Stimulated activated naive CD8-positive, alpha-beta T cell treated with anti-CD3 and anti-CD28 coated beads, Interleukin-15, Interleukin-2, amounts not matched to agents 100 U/mL and 50 U/mL, for 24 hours (primary cell): ENCODE measurements at regions not wholly inside any gene's neighbourhood (a gene's known extent, or its start where the extent isn't known, plus 50 kb on each side); places are given as distances from the start of the nearest gene placed in this dataset.
A peak's percentile ranks its signal among the peaks of the same experiment; 100 is the strongest.

ENCODE experiments used
- ATAC-seq: fragments of 150-1000 bp; cut with Tn5 transposase; one replicate; pipeline ENCODE4 v1.10.0; 2021
- DNase-seq: peaks from one replicate; pipeline ENCODE4 v3.0.0; 2021

DNA sequence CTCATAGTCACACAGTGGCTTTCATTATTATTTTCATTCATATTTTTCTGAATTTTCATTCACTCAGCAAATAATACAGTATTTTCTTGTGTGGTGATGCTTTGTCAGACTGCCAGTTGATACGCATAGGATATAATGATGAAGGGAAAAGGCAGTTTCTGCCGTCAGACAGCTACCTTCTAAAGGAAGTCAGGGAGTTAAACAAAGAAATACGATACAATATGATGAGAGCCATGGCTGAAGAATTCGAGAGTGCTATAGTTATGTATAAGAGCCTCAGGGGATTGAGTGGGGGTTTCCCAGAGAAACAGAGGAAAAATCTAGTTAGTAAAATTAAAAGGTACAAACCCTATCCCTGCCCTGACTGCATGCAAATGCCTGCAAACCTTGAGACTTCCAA, 479.1 kb downstream of the OLFM4 start:
- DNase-seq (no peak), ATAC-seq (no peak)

- ATAC-seq (no peak), DNase-seq (no peak)
Measured at GRCh38 chr13:53512635-53513034, 484.0 kb downstream of the OLFM4 start.

DNA sequence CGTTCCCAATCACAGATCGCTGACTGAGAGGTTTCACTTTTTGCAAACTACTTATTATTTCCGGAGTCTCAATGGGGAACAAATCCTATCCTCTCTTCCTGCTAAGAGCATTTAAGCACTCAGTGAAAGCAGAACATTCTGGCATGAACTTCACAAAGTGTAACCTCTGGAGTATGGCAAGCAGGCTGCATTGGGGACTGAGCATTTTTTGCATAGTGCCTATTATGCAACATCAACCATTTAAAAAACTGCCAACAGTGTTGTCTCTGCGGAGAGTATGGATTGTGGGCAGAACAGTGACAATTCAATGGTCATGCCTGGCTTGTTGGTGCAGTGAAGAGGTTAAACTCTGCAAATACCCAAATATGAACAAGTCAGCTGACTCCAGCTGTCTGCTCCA, 484.6 kb downstream of the OLFM4 start:
- DNase-seq (no peak), ATAC-seq (no peak)

DNA sequence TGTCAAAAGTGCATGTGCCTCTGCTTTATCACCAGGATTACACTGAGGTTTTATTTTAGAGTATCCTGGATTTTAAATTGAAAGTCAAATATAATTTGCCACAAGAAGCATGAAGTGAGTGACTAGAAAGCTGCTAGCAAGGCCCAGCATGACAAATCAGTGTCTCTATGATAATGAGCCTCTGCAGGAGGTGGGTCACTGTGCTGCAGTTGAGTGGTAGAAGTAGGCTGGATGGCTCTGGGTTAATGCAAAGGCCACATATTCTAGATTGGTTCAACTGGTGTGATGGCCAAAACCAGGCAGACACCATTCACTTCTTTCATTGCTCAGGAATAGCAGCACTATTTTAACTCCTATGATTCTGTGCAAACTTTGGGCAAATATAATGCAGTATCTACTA, 491.5 kb downstream of the OLFM4 start:
- ATAC-seq: no peak
- no peak for DNase-seq

DNA sequence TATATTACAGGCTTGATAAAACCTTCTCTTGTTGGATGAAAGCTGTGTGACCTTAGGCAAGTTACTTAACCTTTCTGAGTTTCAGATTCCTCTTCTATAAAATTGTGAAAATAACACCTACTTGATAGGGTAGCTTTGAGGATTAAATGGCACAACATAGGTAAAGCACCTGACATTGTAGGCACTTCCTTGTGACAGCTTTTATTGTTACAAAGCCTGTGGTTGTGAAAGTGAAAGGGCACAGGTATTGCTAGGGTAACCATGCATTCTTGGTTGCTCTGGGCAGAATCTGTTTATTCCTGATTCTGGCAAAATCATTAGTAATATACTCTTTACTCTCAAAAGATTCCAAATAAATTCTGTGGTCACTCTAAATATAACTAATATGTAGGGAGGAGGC, 493.4 kb downstream of the OLFM4 start:
- DNase-seq (no peak), ATAC-seq (no peak)

DNA sequence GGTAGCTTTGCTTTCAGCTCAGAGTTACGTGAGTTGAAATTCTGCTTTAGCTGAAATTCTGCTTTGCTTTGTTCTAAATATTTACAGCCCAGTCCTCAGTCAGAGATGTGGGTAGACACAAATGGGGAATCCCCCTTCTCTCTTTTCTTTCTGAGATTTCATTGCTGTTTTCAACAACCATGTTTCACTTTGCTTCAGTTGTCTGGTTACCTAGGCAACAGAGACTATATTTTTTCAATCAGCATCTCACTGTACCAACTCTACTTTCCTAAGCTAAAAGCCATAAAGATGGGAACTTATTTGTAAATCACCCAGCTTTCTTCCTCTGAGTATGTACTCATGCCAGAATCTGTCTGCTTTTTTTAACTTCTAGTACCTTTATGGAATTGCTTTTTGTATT, 509.0 kb downstream of the OLFM4 start:
- DNase-seq (no peak), ATAC-seq (no peak)

- ATAC-seq: peak; percentile 28
Measured at GRCh38 chr13:53545340-53545941, 516.8 kb downstream of the OLFM4 start.

DNA sequence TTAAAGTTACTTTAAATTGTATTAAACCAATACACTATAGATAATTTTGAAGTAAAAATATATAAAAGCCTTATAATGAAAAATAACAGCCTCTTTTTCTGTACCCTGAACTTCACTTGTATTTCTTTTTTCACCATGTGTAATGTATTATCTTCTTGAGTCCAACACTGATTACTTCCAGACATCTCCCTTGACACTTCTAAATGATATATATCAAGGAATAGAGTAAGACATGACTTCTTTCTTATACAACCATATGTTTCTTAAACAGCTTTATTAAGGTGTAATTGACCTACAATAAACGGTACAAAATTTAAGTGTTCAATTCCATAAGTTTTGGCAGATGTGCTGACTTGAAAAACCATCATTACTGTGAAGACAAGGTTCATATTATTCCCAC, 531.9 kb downstream of the OLFM4 start:
- no peak for ATAC-seq
- no peak for DNase-seq

More at GRCh38 chr13:53545340-53545941, 516.8 kb downstream of the OLFM4 start:
- no peak for DNase-seq

DNA sequence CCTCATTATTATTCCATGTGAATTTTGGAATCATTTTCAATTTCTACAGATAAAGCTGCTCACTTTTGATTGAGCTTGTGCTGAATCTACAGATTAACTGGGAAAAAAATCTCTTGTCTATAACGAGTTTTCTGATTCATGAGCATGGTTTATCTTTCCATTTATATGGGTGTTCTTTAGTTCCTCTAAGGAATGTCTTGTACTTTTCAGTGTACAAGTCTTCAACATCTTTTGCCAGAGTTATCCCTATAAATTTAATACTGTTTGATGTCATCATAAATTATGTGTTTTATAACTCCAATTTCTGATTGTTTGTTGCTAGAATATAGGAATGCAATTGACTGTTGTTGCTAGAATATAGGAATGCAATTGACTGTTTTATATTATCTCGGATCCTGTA, 533.8 kb downstream of the OLFM4 start:
- ATAC-seq (no peak), DNase-seq (no peak)

DNA sequence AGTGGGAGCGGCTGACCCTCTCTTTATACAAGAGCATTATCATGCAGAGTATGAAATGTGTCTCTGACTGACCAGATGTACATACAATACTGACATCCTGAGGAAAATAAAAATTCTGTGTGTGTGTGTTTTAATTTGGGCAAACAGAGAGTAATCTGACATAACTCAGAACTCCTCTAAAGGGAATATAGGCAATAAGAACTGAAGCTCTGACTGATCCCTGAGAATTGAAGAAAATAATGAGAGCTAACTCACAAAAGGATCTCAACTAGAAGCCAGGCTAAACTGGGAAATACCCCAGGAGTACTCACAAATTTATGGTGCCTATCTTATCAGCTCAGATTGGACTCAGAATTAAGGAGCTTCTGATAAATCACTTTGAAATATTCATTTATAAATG, 539.9 kb downstream of the OLFM4 start:
- ATAC-seq: no peak

DNA sequence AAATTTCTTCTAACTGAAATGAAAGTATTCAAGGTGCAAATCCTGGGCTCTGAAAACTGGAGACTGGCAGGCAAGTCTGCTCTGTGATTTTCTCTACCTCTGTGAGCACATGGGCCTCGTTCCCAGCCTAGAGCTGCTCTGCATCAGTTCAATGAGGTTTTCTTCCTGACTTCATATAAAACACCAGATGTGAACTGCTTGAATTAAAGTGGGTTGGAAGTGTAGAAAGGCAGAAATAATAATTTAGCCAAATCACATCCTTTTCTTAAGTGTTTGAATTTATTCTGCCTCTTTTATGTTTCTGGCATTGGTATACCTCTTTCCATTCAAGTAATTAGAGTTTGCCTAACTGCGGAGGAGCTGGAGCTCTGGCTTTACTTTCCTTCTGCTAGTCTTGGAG, 540.8 kb downstream of the OLFM4 start:
- DNase-seq: no peak
- no peak for ATAC-seq

More for the DNA sequence above, 539.9 kb downstream of the OLFM4 start:
- DNase-seq: no peak

DNA sequence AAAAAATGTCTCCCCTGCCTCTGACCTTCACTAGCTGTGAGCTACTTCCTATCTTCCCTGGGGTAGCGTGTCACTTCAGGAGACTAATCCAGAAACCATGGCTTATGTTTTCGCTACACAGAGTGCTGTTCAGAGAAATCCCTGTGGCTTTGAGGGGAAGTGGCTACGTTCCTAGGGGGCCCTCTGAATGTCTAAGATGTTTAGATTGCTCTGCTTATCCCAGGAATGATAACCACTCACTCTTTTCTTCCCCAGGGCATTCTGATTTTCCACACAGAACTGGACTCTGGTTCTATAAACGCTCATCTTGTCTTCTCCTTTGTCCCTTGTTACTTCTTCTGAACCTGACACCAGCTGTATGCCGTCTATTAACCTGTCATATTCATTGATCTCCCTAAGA, 572.5 kb downstream of the OLFM4 start:
- ATAC-seq: no peak

DNA sequence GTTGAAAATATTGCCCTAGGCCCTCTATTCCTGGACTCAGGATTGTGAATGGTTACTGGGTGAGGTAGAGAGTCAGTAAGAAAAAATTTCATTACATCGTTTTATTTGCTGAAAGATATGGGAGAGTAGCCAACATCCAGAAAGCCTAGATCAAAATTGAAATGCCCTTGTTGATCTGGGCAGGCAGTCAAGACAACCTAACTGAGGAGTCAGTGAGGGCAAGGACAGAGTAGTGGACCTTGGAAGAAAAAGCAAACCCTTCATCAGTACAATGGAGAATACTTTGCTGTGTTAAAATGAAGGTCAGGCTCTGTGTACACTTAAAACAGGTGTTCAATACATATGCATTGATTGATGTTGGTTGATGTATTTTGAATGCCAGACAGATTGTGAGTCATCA, 576.7 kb downstream of the OLFM4 start:
- DNase-seq (no peak), ATAC-seq (no peak)

More for the DNA sequence above, 572.5 kb downstream of the OLFM4 start:
- no peak for DNase-seq

DNA sequence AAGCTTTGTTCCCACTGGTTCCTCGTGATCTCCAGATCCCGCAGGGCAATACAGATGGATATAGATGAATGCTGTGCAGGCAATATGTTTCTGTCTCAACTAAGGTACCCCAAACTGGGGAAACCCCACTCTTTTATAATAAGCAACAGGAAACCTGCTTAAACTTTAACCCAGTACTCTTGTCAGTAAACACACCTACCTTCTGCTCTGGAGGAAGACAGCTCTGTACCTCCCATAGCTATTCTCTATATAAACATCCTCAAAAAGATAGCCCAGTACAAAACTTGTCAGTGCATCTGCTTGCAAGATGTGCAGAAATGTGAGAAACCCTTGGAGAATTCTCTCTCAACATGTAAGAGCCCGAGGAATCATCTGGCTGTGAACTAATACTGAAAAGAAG, 583.6 kb downstream of the OLFM4 start:
- ATAC-seq (no peak), DNase-seq (no peak)

- DNase-seq (no peak), ATAC-seq (no peak)
Measured at GRCh38 chr13:53622456-53622855, 593.8 kb downstream of the OLFM4 start.

DNA sequence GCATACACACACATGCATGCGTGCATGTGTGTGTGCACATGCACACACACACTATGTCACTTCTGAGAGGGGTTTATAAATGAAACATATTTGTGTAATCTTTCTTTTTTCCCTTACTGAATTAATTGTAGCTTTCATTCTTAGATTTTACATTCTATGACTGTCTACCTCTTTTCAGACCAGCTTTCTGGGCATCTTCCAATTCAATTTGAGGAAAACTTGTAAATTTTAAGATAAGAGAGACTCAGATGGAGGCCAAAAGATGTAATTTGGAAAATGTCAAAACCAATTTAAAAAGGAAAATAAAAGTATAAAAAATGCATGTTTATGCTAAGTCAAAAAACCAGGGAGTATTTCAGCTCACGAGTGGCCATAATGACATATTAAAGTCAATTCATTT, 594.5 kb downstream of the OLFM4 start:
- ATAC-seq (no peak), DNase-seq (no peak)

DNA sequence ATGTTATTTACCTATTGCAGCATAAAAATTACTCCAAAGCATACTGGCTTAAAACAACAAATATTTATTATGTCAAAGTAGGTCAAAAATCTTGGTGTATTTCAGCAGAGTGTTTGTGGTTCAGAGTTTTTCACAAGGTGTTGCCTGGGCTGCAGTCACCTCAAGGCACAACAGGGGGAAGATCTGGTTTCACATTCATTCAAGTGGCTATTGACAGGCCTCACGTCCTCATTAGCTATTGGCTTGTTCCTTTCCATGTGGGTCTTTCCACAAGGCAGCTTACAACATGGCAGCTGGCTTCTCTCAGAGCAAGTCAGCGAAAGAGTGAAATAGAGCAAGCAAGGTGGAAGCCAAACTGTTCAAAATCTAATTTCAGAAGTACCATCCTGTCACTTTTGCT, 602.9 kb downstream of the OLFM4 start:
- ATAC-seq (no peak), DNase-seq (no peak)

GRCh38 chr13:53638040-53638439, 609.4 kb downstream of the OLFM4 start:
- ATAC-seq (no peak), DNase-seq (no peak)

DNA sequence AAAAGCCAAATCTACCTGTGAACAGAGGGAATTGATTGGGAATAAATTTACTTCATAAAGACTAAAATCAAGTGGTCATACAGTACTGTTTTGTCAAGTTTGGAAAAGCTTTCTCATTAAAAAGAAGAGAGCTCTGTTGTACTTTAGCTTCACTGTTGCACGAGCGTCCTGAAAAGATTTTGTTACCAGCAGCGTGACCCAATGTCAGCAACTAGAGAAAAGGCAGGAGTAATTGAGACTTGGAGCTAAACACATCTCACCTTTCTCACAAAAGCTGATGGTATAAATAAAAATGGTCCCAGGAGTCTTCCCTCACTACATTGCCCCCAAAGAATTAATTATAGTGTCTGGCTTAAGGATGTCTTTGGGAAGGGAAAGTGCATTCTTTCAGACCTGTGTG, 613.7 kb downstream of the OLFM4 start:
- ATAC-seq: no peak
- DNase-seq: no peak

GRCh38 chr13:53648673-53649072, 620.1 kb downstream of the OLFM4 start:
- ATAC-seq (no peak), DNase-seq (no peak)

DNA sequence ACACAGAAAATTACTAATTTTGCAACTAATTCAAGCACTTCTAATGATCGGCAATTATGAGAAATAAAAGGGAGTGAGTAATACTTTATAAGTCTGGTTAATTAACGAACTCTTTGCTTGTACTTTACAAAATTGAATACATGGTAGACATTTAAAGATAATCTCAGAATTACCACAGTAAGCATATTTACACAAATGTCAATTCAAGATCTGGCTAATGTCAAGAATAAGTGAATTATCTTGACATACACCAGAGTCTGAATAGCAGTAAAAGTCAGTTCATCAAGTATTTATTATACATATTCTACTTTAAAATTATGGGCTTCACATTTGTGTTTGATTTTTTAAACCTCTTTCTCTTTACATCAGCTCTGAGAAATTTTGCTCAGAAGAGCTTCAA, 643.4 kb downstream of the OLFM4 start:
- ATAC-seq: no peak

GRCh38 chr13:53683146-53683545, 654.5 kb downstream of the OLFM4 start:
- no peak for ATAC-seq
- DNase-seq: no peak

More for the DNA sequence above, 643.4 kb downstream of the OLFM4 start:
- DNase-seq: no peak

GRCh38 chr13:53683608-53684007, 655.0 kb downstream of the OLFM4 start:
- ATAC-seq: no peak
- DNase-seq: no peak

GRCh38 chr13:53691417-53691816, 662.8 kb downstream of the OLFM4 start:
- no peak for DNase-seq
- no peak for ATAC-seq
